Vagina (tissue), 2 donors: ENCODE measurements at regions not wholly inside any gene's neighbourhood (a gene's known extent, or its start where the extent isn't known, plus 50 kb on each side); places are given as distances from the start of the nearest gene placed in this dataset.

Source experiments
- POLR2A ChIP-seq, 2 donors: fragments of 450-650 bp; IDR thresholded peaks; one replicate each; pipeline ENCODE4 v1.6.1; 2017; ENCODE audit warnings: antibody characterized with exemption in 2 of 2, mild to moderate bottlenecking in 2 of 2, moderate library complexity in 2 of 2
- TF ChIP-seq, protein P1 (sequence below), 3 experiments: fragments of 450-650 bp in 2 of 3; fragments of 200-600 bp in 1 of 3; sonication (generic) in 1 of 3; IDR thresholded peaks; one replicate each; pipeline ENCODE4 v1.5.1; 2017 to 2019; ENCODE audit warnings: antibody characterized with exemption in 3 of 3, mild to moderate bottlenecking in 2 of 3, moderate library complexity in 2 of 3

DNA sequence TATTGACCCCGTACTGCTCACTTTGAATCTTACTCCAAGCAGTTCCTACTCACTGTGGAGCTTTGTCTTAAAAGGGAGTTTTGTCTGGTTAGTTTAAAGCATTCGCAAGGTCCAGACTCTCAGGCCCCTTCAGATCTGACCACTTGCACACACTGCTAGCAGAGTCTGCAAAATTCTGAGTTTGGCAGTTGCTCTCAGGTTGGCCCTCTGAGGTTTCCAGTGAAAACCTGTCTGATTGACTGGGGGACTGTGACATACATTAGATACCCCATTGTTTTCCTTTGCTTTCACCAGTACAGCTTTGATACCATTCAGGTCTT lies 149.2 kb downstream of the XPNPEP1 start:
- TF ChIP-seq, protein P1, sequence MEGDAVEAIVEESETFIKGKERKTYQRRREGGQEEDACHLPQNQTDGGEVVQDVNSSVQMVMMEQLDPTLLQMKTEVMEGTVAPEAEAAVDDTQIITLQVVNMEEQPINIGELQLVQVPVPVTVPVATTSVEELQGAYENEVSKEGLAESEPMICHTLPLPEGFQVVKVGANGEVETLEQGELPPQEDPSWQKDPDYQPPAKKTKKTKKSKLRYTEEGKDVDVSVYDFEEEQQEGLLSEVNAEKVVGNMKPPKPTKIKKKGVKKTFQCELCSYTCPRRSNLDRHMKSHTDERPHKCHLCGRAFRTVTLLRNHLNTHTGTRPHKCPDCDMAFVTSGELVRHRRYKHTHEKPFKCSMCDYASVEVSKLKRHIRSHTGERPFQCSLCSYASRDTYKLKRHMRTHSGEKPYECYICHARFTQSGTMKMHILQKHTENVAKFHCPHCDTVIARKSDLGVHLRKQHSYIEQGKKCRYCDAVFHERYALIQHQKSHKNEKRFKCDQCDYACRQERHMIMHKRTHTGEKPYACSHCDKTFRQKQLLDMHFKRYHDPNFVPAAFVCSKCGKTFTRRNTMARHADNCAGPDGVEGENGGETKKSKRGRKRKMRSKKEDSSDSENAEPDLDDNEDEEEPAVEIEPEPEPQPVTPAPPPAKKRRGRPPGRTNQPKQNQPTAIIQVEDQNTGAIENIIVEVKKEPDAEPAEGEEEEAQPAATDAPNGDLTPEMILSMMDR (IDR thresholded peaks at IDR 0.05) = no peak
- no peak for TF ChIP-seq POLR2A (IDR thresholded peaks at IDR 0.05)
